ENCODE measurements at regions not wholly inside any gene's neighbourhood (a gene's known extent, or its start where the extent isn't known, plus 50 kb on each side); places are given as distances from the start of the nearest gene placed in this dataset.

DNA sequence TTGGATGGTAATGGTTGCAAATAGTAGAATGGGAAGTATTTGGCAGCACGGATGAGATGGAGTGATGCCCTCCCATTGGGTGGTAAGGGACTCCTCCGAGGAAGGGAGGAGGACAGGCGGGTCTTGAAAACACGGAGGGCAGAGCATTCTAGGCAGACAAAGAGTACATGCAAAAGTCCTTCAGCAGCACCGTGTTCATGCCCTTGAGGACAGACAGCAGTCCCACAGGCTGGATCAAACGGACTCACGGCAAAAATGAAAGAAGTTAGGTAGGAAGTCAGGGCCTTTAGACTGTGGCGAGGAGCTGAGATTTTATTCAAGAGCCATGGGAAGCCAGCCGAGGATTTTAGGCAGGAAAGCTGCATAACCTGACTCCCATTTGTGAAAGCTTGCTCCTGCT is 253.9 kb downstream of the RHOU start:
- H3K4me1 Mint-ChIP-seq, result peaks cover 15% of the 10 kb centered on the region
- H3K4me3 Mint-ChIP-seq, result no peak overlapping the region
- DNase-seq (ENCODE audit: low read depth, low spot score), result no peak
- no peaks in the 10 kb centered on the region for H3K36me3 Mint-ChIP-seq (ENCODE audit: low read depth)
- H3K27me3 Mint-ChIP-seq (ENCODE audit: low read depth), result peaks cover 1% of the 10 kb centered on the region
- TF ChIP-seq, protein P1, sequence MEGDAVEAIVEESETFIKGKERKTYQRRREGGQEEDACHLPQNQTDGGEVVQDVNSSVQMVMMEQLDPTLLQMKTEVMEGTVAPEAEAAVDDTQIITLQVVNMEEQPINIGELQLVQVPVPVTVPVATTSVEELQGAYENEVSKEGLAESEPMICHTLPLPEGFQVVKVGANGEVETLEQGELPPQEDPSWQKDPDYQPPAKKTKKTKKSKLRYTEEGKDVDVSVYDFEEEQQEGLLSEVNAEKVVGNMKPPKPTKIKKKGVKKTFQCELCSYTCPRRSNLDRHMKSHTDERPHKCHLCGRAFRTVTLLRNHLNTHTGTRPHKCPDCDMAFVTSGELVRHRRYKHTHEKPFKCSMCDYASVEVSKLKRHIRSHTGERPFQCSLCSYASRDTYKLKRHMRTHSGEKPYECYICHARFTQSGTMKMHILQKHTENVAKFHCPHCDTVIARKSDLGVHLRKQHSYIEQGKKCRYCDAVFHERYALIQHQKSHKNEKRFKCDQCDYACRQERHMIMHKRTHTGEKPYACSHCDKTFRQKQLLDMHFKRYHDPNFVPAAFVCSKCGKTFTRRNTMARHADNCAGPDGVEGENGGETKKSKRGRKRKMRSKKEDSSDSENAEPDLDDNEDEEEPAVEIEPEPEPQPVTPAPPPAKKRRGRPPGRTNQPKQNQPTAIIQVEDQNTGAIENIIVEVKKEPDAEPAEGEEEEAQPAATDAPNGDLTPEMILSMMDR (conservative IDR thresholded peaks at IDR 0.05), result no peak
- H3K9me3 Mint-ChIP-seq, result no peaks in the 10 kb centered on the region
- no peak overlapping the region for H3K27ac Mint-ChIP-seq (ENCODE audit: unreplicated experiment)

DNA sequence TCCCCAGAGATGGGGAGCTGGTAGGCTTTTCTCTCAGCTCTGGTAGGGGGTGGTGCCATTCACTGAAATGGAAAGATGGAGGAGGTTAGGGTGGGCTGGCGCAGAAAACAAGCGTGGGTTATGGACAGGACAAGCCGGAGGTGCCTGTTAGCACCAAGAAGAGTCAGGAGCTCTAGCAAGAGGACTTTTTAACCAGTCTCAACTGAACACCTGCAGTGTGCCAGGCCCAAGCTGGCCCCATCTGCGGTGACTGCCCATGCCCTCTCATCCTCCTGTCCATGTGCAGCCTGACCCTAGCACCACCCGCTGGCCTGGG is 254.4 kb downstream of the RHOU start:
- TF ChIP-seq, protein P1 (conservative IDR thresholded peaks at IDR 0.05), result no peak
- no peak overlapping the region for H3K27ac Mint-ChIP-seq (ENCODE audit: unreplicated experiment)
- DNase-seq (ENCODE audit: low read depth, low spot score), result no peak
- H3K4me3 Mint-ChIP-seq, result no peak overlapping the region
- peaks cover 15% of the 10 kb centered on the region for H3K4me1 Mint-ChIP-seq
- no peaks in the 10 kb centered on the region for H3K9me3 Mint-ChIP-seq
- peaks cover 6% of the 10 kb centered on the region for H3K27me3 Mint-ChIP-seq (ENCODE audit: low read depth)
- no peaks in the 10 kb centered on the region for H3K36me3 Mint-ChIP-seq (ENCODE audit: low read depth)

DNA sequence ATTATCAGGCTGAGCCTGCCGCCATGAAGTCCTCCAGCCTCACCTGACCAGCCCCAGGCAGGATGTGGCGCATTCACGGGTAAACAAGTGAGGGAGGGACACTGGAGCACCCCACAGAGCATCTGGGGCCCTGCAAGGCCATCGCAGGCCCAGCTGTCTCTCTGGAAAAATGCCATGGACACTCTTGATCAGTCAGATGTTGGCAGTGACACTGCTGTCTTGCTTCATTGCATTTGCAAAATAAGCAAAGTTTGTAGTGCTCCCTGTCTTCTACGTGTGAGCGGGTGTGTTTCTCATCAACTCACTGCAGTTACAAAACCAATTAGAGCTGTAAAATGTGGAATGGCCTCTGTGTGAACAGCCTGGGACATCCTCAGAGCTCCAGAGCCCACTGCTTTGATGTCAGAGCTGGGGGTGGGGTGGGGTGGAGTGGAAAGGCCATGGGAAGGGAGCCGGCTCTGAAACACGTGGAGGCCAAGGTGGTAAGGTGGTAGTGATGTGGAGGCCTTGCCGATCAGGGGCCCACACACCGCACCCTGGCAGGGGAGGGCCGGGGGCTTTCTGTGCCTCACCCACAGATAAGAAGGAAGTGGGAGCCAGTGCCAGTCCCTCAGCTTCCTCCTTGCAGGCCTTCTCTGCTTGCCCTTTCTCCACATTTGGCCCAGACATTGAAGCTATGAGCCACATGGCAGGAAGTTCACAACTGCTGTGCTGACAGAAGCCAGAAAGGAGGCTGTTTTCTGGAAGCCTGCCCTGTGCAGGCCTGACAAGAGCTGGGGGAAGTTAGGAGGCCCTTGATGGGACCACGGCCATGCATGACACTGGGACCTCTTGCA is 254.9 kb downstream of the RHOU start:
- peaks cover 15% of the 10 kb centered on the region for H3K4me1 Mint-ChIP-seq
- no peaks in the 10 kb centered on the region for H3K9me3 Mint-ChIP-seq
- H3K27me3 Mint-ChIP-seq (ENCODE audit: low read depth), result peaks cover 12% of the 10 kb centered on the region
- H3K27ac Mint-ChIP-seq (ENCODE audit: unreplicated experiment), result no peak overlapping the region
- no peak for DNase-seq (ENCODE audit: low read depth, low spot score)
- H3K36me3 Mint-ChIP-seq (ENCODE audit: low read depth), result no peaks in the 10 kb centered on the region
- TF ChIP-seq, protein P1 (conservative IDR thresholded peaks at IDR 0.05), result no peak
- H3K4me3 Mint-ChIP-seq, result no peak overlapping the region

DNA sequence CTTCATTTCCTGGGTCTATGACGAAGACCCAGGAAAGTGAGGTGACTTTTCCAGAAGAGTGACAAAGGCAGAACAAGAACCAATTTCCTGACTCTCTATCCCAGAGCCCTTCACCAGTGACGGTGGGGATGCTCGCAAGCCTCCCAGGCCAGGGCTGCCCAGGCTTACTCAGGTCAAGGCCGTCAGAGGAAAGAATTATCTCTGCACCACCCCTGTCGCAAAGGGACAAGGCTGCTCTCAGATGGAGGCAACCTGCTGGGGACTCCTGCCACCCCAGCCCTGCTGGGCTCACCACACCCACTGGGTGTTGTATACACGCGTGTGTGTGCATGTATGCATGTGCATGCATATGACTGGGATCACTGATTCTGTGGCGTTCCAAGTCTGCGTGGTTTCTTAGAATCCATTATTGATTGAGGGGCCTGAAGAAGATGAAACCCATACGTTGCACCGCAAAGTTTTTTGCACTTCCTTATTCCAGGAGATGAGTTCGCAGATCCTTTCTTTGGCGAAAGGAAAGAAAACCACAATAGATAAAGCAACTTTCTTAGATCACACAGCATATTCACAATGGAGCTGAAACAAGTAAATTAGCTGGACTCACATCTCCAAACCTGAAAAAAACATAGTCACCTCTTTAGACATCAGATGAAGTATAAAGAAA is 255.8 kb downstream of the RHOU start:
- peaks cover 15% of the 10 kb centered on the region for H3K4me1 Mint-ChIP-seq
- H3K4me3 Mint-ChIP-seq, result no peak overlapping the region
- no peaks in the 10 kb centered on the region for H3K36me3 Mint-ChIP-seq (ENCODE audit: low read depth)
- H3K9me3 Mint-ChIP-seq, result no peaks in the 10 kb centered on the region
- TF ChIP-seq, protein P1 (conservative IDR thresholded peaks at IDR 0.05), result no peak
- DNase-seq (ENCODE audit: low read depth, low spot score), result no peak
- H3K27ac Mint-ChIP-seq (ENCODE audit: unreplicated experiment), result no peak overlapping the region
- peaks cover 17% of the 10 kb centered on the region for H3K27me3 Mint-ChIP-seq (ENCODE audit: low read depth)

DNA sequence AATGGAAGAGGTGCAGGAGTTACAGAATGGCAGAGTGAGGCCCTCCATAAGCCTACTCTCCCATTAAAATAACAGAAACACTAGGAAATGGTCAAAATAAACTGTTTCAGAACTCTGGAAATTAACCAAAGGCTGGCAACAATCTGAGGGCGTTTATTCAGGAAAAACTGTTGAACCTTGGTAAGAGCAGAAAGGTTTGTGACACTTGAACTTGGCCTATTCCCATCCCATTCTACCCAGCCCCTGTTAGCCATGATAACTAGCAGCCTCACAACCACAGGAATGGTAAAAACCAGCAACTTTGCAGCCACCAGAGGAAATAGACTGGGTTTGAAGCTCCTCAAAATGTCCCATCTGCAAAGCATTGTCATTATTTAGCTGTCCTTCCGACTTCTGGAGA is 256.8 kb downstream of the RHOU start:
- no peaks in the 10 kb centered on the region for H3K36me3 Mint-ChIP-seq (ENCODE audit: low read depth)
- peaks cover 15% of the 10 kb centered on the region for H3K4me1 Mint-ChIP-seq
- no peak for DNase-seq (ENCODE audit: low read depth, low spot score)
- TF ChIP-seq, protein P1 (conservative IDR thresholded peaks at IDR 0.05), result no peak
- no peaks in the 10 kb centered on the region for H3K9me3 Mint-ChIP-seq
- no peak overlapping the region for H3K4me3 Mint-ChIP-seq
- H3K27me3 Mint-ChIP-seq (ENCODE audit: low read depth), result peaks cover 22% of the 10 kb centered on the region
- H3K27ac Mint-ChIP-seq (ENCODE audit: unreplicated experiment), result no peak overlapping the region

All from neural crest cell (in vitro differentiated cells).